Transverse colon (tissue), 4 donors: ENCODE measurements at regions not wholly inside any gene's neighbourhood (a gene's known extent, or its start where the extent isn't known, plus 50 kb on each side); places are given as distances from the start of the nearest gene placed in this dataset.

Source experiments
- DNase-seq: peaks from one replicate; pipeline ENCODE4 v3.0.0-alpha.2; 2019
- H3K27ac ChIP-seq, 4 donors: fragments of 200-600 bp; sonication (generic); 2 replicates each; pipeline ENCODE4 v1.5.1; 2016 to 2018; ENCODE audit warnings: inconsistent platforms in 4 of 4
- H3K27me3 ChIP-seq: fragments of 200-600 bp; sonication (generic); 2 replicates; pipeline ENCODE4 v1.5.1; 2017; ENCODE audit warnings: inconsistent platforms
- H3K36me3 ChIP-seq, 4 donors: fragments of 200-600 bp; sonication (generic); 2 replicates each; pipeline ENCODE4 v1.5.1; 2017 to 2019; ENCODE audit warnings: inconsistent platforms in 4 of 4
- H3K4me1 ChIP-seq, 4 donors: fragments of 200-600 bp; sonication (generic); 2 replicates each; pipeline ENCODE4 v1.5.1; 2017 to 2020; ENCODE audit warnings: inconsistent platforms in 4 of 4
- H3K4me3 ChIP-seq, 4 donors: fragments of 200-600 bp; sonication (generic); 1 replicate in 1 of 4; 2 replicates in 3 of 4; pipeline versions ENCODE4 v1.5.1 to v1.6.1; 2017 to 2019; ENCODE audit warnings: inconsistent platforms in 4 of 4
- H3K9me3 ChIP-seq, 2 donors: fragments of 200-600 bp; sonication (generic); 2 replicates each; pipeline ENCODE4 v1.5.1; 2017 to 2019; ENCODE audit warnings: inconsistent platforms in 2 of 2
- EP300 ChIP-seq: sonication (generic); formaldehyde crosslinking; IDR thresholded peaks from one replicate; pipeline ENCODE4 v1.6.1; 2017; ENCODE audit warnings: antibody characterized with exemption, low read depth
- POLR2A ChIP-seq: fragments of 450-650 bp; IDR thresholded peaks from one replicate; pipeline ENCODE4 v1.6.1; 2016; ENCODE audit warnings: antibody characterized with exemption, mild to moderate bottlenecking, moderate library complexity
- POLR2AphosphoS5 ChIP-seq, 3 donors: sonication (generic); formaldehyde crosslinking; IDR thresholded peaks; one replicate each; pipeline ENCODE4 v1.6.1; 2016; ENCODE audit warnings: antibody characterized with exemption in 3 of 3
- WGBS, 2 donors: methylation state at CpG; one replicate each; pipeline ENCODE4 v1.1.5; 2018; ENCODE audit warnings: low coverage in 1 of 2; 5-methylcytosine and 5-hydroxymethylcytosine counted together
- in situ Hi-C, 4 donors: fragments of 200-750 bp; cut with MboI; loops; one replicate each; pipeline versions ENCODE4 v1.15.0 to v1.15.1; 2017; ENCODE audit warnings: low sequenced_read_pairs in 3 of 4, low pct_ligation_motif_present in 1 of 4, low pct_unique_long_range_greater_than_20kb in 1 of 4
- intact Hi-C: fragments of 100-400 bp; cut with DNase I; formaldehyde crosslinking; loops from one replicate; pipeline ENCODE4 v1.15.1; 2023; ENCODE audit warnings: low total_unique reads
- TF ChIP-seq, protein P1 (sequence below), 5 experiments: fragments of 200-600 bp in 3 of 5; fragments of 450-650 bp in 2 of 5; sonication (generic) in 3 of 5; IDR thresholded peaks; 1 replicate in 2 of 5; 2 replicates in 3 of 5; pipeline ENCODE4 v1.5.1; 2016 to 2017; ENCODE audit warnings: antibody characterized with exemption in 5 of 5, inconsistent platforms in 3 of 5, mild to moderate bottlenecking in 2 of 5, moderate library complexity in 1 of 5

DNA sequence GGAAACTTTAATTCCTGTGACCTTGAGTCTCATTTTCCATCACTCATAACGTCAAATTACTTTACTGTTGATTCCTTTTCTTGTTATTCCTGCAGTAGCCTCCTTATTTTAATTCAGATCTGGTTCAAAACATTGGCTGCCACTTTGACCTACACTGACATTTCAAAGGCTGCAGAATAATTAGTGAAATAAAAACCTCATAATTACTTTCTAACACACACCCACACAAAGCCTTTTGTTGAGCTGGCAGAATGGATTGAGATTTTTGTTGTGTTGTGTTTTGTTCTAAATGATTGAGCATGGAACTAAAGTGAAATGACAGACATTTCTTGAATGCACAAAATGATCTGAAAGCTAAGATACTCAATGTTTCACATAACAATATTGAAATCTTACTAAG is 507.5 kb upstream of the STXBP6 start:
- TF ChIP-seq EP300 (no peak), POLR2AphosphoS5 (IDR thresholded peaks at IDR 0.05) (no peak), POLR2A (no peak)
- TF ChIP-seq, protein P1, sequence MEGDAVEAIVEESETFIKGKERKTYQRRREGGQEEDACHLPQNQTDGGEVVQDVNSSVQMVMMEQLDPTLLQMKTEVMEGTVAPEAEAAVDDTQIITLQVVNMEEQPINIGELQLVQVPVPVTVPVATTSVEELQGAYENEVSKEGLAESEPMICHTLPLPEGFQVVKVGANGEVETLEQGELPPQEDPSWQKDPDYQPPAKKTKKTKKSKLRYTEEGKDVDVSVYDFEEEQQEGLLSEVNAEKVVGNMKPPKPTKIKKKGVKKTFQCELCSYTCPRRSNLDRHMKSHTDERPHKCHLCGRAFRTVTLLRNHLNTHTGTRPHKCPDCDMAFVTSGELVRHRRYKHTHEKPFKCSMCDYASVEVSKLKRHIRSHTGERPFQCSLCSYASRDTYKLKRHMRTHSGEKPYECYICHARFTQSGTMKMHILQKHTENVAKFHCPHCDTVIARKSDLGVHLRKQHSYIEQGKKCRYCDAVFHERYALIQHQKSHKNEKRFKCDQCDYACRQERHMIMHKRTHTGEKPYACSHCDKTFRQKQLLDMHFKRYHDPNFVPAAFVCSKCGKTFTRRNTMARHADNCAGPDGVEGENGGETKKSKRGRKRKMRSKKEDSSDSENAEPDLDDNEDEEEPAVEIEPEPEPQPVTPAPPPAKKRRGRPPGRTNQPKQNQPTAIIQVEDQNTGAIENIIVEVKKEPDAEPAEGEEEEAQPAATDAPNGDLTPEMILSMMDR (IDR thresholded peaks at IDR 0.05) = no peak
- no peaks in the 10 kb centered on the region for H3K9me3 ChIP-seq
- intact Hi-C loops (no loop called here), in situ Hi-C loops (no loop called here)
- H3K27me3 ChIP-seq = no peaks in the 10 kb centered on the region
- H3K4me1 ChIP-seq = no peaks in the 10 kb centered on the region
- 38 to 39% methylated on average over 1 of the region's 1 CpG for WGBS, 2 donors
- H3K4me3 ChIP-seq = no peak overlapping the region
- H3K36me3 ChIP-seq = no peaks in the 10 kb centered on the region
- no peak overlapping the region for H3K27ac ChIP-seq
- DNase-seq = no peak

- H3K9me3 ChIP-seq = no peaks in the 10 kb centered on the region
- no peak overlapping the region for H3K4me3 ChIP-seq
- in situ Hi-C loops = no loop called here
- no peak overlapping the region for H3K27ac ChIP-seq
- H3K36me3 ChIP-seq = no peaks in the 10 kb centered on the region
- intact Hi-C loops = no loop called here
- no peak for DNase-seq
- no peaks in the 10 kb centered on the region for H3K27me3 ChIP-seq
- TF ChIP-seq POLR2A (no peak), POLR2AphosphoS5 (IDR thresholded peaks at IDR 0.05) (no peak), EP300 (no peak)
- TF ChIP-seq, protein P1 (IDR thresholded peaks at IDR 0.05) = no peak
- no peaks in the 10 kb centered on the region for H3K4me1 ChIP-seq
- WGBS, 2 donors = 41 to 67% methylated on average over 2 of the region's 2 CpGs
Observed at GRCh38 chr14:25552826-25553225, 502.9 kb upstream of the STXBP6 start.

GRCh38 chr14:25551674-25552073 is 501.7 kb upstream of the STXBP6 start:
- H3K9me3 ChIP-seq = no peaks in the 10 kb centered on the region
- TF ChIP-seq POLR2A = no peak
- no peak for TF ChIP-seq EP300
- no peak overlapping the region for H3K27ac ChIP-seq
- H3K36me3 ChIP-seq = no peaks in the 10 kb centered on the region
- no peaks in the 10 kb centered on the region for H3K4me1 ChIP-seq
- no peak for DNase-seq
- H3K27me3 ChIP-seq = no peaks in the 10 kb centered on the region
- 41 to 44% methylated on average over 3 of the region's 3 CpGs for WGBS, 2 donors
- intact Hi-C loops = no loop called here
- H3K4me3 ChIP-seq = no peak overlapping the region
- in situ Hi-C loops = no loop called here

GRCh38 chr14:25546826-25547225 is 496.9 kb upstream of the STXBP6 start:
- DNase-seq = no peak
- in situ Hi-C loops = no loop called here

More at GRCh38 chr14:25546826-25547225, 496.9 kb upstream of the STXBP6 start:
- Histone ChIP-seq H3K27ac (no peak overlapping the region), H3K4me3 (no peak overlapping the region), H3K27me3 (no peaks in the 10 kb centered on the region), H3K4me1 (no peaks in the 10 kb centered on the region), H3K36me3 (no peaks in the 10 kb centered on the region), H3K9me3 (no peaks in the 10 kb centered on the region)
- intact Hi-C loops = no loop called here
- TF ChIP-seq POLR2AphosphoS5 (IDR thresholded peaks at IDR 0.05) (no peak), EP300 (no peak), POLR2A (no peak)
- TF ChIP-seq, protein P1 (IDR thresholded peaks at IDR 0.05) = no peak
- WGBS, 2 donors = 61 to 71% methylated on average over 2 of the region's 2 CpGs
